GM19239 (cell line): ENCODE measurements at regions not wholly inside any gene's neighbourhood (a gene's known extent, or its start where the extent isn't known, plus 50 kb on each side); places are given as distances from the start of the nearest gene placed in this dataset.

ENCODE experiments used
- DNase-seq: peaks from one replicate; pipeline ENCODE4 v3.0.0; 2011; ENCODE audit warnings: low spot score; ENCODE audit not compliant: insufficient read length
- FAIRE-seq: peaks from 2 replicates; lab custom pipeline; 2011; peaks lifted over from hg19 to GRCh38; lab: Jason Lieb, UNC

GRCh38 chr4:20623939-20624338, 76.3 kb upstream of the PACRGL start:
- FAIRE-seq (no peak), DNase-seq (no peak)

- no peak for DNase-seq
- FAIRE-seq: no peak
These were observed 75.4 kb upstream of the PACRGL start for GRCh38 chr4:20624793-20625374.

DNA sequence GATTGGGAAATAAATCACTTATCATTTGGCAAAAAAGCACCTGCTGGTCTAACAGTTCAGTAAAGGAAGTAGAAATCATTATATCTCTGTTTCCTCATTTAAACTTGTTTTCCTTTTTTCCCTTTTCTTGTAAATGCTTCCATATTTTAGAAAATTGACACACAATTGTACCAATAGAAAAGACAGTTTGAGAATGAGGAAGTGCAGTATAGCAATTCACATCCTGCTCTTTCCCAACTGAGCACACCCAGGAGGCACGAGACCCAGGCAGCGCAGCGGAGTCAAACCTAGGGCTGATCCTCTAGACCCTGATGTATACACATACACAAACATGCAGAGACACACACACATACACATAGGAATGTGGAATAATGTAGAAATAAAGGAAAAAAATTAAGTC, 74.8 kb upstream of the PACRGL start:
- FAIRE-seq (no peak), DNase-seq (no peak)

GRCh38 chr4:20626326-20627005, 73.8 kb upstream of the PACRGL start:
- no peak for FAIRE-seq
- DNase-seq: no peak

DNA sequence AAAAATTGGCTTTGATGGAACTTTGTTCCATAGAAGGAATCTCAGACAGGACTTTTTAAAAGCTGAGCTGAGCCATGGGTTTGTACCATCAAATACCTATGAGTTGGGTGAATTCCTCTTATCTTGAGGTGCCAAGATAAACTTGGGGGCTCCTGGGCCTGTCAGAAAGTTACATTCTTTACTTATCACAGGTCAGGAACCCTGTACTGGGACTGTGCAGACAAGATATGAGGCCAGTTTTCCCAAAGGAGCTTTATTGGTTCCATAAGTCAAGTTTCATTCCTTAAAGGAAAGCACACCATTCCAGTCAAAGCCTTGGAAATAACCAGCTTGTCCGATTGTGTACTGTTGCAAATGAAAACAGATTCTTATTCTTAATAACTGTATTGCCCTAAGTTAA, 72.4 kb upstream of the PACRGL start:
- FAIRE-seq (no peak), DNase-seq (no peak)

DNA sequence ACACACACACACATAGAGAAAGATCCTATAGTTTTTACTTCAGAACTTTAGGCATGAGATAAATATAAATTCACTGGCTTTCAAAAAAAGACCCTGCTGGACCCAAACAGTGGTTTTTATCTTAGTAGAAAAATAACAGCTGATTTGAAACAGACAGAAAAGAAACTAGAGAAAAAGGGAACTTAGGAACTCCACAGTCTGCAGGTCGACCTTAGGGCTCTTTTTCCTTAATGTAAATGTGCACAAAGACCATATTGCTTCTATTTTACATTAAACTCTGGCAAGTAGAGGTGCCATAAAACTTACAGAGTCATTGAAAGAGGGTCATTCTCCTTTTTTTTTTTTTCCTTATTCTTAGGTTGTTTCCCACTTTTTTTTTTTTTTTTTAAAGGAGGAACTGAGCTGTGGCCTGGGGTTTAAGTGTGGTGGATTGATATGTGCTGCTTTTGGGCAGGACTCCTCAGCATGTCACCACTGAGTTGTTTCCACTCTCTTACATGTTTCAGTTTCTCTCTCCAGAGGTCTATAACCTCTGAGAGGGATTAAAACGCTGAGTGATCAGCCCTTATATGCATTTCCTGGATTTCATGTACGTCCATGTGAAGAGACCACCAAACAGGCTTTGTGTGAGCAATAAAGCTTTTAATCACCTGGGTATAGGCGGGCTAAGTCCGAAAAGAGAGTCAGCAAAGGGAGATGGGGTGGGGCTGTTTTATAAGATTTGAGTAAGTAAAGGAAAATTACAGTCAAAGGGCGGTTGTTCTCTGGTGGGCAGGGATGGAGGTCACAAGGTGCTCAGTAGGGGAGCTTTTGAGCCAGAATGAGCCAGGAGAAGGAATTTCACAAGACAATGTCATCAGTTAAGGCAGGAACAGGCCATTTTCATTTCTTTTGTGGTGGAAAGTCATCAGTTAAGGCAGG, 70.8 kb upstream of the PACRGL start:
- FAIRE-seq (no peak), DNase-seq (no peak)

DNA sequence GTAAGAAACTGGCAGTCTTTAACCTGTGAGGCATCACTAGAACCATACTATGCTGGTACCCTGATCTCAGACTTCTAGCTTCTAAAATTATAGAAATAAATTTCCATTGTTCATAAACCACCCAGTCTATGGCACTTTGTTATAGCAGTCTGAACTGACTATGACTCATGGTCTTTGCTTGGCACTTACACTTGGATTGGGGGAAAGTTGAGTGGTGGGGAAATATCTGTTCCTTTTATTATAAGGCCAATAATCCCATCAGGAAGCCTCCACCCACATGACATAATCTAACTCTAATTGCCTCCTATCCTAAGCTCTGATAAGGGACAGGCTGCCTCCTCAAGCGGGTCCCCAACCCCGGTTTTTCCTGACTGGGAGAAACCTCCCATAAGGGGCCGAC, 61.4 kb upstream of the PACRGL start:
- DNase-seq (no peak), FAIRE-seq (no peak)

- no peak for FAIRE-seq
- no peak for DNase-seq
These were observed 60.9 kb upstream of the PACRGL start for GRCh38 chr4:20639346-20639745.

DNA sequence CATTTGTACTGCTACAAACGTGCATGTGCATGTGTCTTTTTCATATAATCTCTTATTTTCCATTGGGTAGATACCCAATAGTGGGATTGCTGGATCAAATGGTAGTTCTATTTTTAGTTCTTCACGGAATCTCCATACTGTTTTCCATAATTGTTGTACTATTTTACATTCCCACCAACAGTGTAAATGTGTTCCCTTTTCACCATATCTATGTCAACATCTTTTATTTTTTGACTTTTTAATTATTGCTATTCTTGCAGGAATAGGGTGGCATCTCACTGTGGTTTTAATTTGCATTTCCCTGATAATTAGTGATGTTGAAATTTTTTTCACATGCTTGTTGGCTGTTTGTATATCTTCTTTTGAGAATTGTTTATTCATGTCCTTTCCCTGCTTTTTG, 59.3 kb upstream of the PACRGL start:
- DNase-seq: no peak
- FAIRE-seq: no peak

DNA sequence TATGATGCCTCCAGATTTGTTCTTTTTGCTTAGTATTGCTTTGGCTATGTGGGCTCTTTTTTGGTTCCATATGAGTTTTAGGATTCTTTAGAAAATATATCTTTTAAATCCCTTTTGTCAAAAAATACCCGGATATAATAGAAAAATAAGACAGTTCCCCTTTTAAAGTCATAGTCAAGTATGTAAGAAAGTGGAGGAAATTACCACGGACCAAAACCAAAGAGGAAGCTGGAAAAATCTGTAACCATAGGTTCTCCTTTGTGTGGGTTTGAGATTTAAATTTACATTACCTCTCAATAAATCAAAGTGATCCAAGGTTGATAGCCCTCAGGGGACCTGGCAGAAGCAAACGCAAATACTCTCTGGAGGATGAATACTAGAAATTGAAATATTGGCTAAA, 58.3 kb upstream of the PACRGL start:
- DNase-seq: no peak
- no peak for FAIRE-seq

DNA sequence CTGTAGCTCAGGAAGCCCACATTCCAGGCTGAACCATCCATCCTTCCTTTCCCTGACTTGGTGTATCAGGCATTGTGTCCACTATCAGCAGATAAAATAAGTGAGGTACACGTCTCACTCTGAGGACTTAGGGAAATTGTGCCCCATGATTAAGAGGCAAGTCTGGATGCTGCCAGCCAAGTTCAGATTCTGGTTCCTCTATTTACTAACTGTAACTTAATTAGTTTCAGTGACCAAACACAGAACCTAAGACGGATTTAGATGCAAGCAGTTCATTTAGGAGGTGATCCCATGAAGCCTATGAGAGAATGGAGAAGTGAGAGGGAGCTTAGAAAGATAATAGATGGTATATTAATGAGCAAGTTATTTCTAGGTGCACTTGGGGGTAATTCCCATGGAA, 56.6 kb upstream of the PACRGL start:
- FAIRE-seq (no peak), DNase-seq (no peak)

- FAIRE-seq (no peak), DNase-seq (no peak)
These were observed 55.0 kb upstream of the PACRGL start for GRCh38 chr4:20645236-20645635.

DNA sequence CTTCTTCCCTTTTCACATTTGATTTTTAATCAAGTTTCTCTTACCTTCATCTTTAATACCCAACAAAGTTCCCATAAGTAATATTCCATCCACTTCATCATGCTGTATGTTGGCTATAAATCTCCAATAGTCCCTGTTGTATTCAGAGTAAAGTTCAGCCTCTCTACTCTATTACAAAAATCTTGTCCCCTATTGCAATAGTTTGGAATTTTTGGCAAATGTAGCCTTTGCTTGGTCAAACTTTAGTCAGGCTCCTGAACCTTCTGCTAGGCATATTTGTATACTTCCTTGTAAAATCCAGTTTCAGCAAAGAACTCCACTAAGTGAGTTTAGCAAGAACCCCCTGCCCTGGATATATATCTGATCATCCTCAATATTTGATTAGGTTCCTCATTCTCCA, 54.0 kb upstream of the PACRGL start:
- DNase-seq (no peak), FAIRE-seq (no peak)
